MM.1S (cell line): ENCODE measurements at regions not wholly inside any gene's neighbourhood (a gene's known extent, or its start where the extent isn't known, plus 50 kb on each side); places are given as distances from the start of the nearest gene placed in this dataset.

ENCODE experiments used
- DNase-seq: peaks from one replicate; pipeline ENCODE4 v3.0.0-alpha.2; 2015
- H2AFZ ChIP-seq: fragments of 300-600 bp; sonication (generic); 2 replicates; pipeline ENCODE4 v1.6.0; 2016; ENCODE audit warnings: antibody characterized with exemption, low read length
- H3F3A ChIP-seq: fragments of 300-600 bp; sonication (generic); 2 replicates; pipeline ENCODE4 v1.6.1; 2016; ENCODE audit warnings: mild to moderate bottlenecking, antibody characterized with exemption, low read length, moderate library complexity, mixed read lengths; ENCODE audit not compliant: insufficient read depth
- H3K27ac ChIP-seq: fragments of 300-600 bp; sonication (generic); 2 replicates; pipeline ENCODE4 v1.5.1; 2016; ENCODE audit warnings: mild to moderate bottlenecking, low read length
- H3K27me3 ChIP-seq: fragments of 300-600 bp; sonication (generic); replicated peaks from 2 replicates; pipeline ENCODE4 v1.6.0; 2016; ENCODE audit warnings: low read length; ENCODE audit not compliant: insufficient read depth
- H3K36me3 ChIP-seq: fragments of 300-600 bp; sonication (generic); replicated peaks from 2 replicates; pipeline ENCODE4 v1.6.1; 2016; ENCODE audit warnings: mild to moderate bottlenecking, low read length, mixed read lengths; ENCODE audit not compliant: insufficient read depth
- H3K4me1 ChIP-seq: fragments of 300-600 bp; sonication (generic); 2 replicates; pipeline ENCODE4 v1.6.1; 2016; ENCODE audit warnings: low read length, mixed read lengths
- H3K4me2 ChIP-seq: fragments of 300-600 bp; sonication (generic); 2 replicates; pipeline ENCODE4 v1.6.0; 2016; ENCODE audit warnings: low read depth, low read length
- H3K4me3 ChIP-seq: fragments of 300-600 bp; sonication (generic); 2 replicates; pipeline ENCODE4 v1.5.1; 2016; ENCODE audit warnings: low read length, mixed read lengths
- H3K79me2 ChIP-seq: fragments of 300-600 bp; sonication (generic); 2 replicates; pipeline ENCODE4 v1.6.1; 2016; ENCODE audit warnings: mixed run types, low read length, mixed read lengths
- H3K9ac ChIP-seq: fragments of 300-600 bp; sonication (generic); 2 replicates; pipeline ENCODE4 v1.6.1; 2016; ENCODE audit warnings: low read length, mixed read lengths
- H3K9me2 ChIP-seq: fragments of 300-600 bp; sonication (generic); replicated peaks from 2 replicates; pipeline ENCODE4 v1.6.1; 2016; ENCODE audit warnings: mild to moderate bottlenecking, low read length, mixed read lengths; ENCODE audit not compliant: insufficient read depth
- H3K9me3 ChIP-seq: fragments of 300-600 bp; sonication (generic); replicated peaks from 2 replicates; pipeline ENCODE4 v1.6.1; 2016; ENCODE audit warnings: mild to moderate bottlenecking, low read length, mixed read lengths; ENCODE audit not compliant: insufficient read depth
- H4K20me1 ChIP-seq: fragments of 300-600 bp; sonication (generic); 2 replicates; pipeline ENCODE4 v1.6.1; 2016; ENCODE audit warnings: mild to moderate bottlenecking, low read length, moderate library complexity, mixed read lengths; ENCODE audit not compliant: insufficient read depth
- CTCF ChIP-seq: fragments of 300-600 bp; sonication (generic); IDR thresholded peaks from 2 replicates; pipeline ENCODE4 v1.5.1; 2016; ENCODE audit warnings: antibody characterized with exemption, low read length, mixed read lengths
- EZH2 ChIP-seq: fragments of 300-600 bp; sonication (generic); optimal IDR thresholded peaks from 2 replicates; pipeline ENCODE3; 2017; ENCODE audit warnings: low read depth, mild to moderate bottlenecking, antibody characterized with exemption, low read length, mixed read lengths
- EZH2phosphoT487 ChIP-seq: fragments of 300-600 bp; sonication (generic); IDR thresholded peaks from 2 replicates; pipeline ENCODE4 v1.6.1; 2018; ENCODE audit warnings: antibody characterized with exemption, low read length

DNA sequence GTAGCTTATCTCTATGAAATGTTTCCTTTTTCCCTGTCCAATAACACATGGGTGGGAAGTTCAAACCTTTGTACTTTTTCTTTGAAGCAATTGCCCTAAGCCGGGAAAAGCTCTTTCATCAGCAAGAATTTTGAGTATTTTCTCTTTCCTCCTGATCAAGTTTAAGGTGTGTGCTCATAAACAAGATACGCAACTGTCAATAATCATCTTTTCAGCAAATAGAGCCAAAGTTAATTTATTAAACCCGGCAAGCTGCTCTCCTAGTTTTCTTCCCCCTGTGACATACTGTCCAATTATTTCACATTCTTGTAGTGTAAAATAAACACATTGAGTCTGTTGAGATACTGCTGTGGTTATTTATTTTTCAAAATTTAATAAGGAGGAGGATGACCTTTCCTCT is 194.4 kb downstream of the EDN1 start:
- H3F3A ChIP-seq, result peaks cover 7% of the 10 kb centered on the region; the same call in 1 of the 2 replicates
- no peak overlapping the region for H3K4me3 ChIP-seq
- no peak overlapping the region for H2AFZ ChIP-seq
- H3K9me3 ChIP-seq, result no peaks in the 10 kb centered on the region
- no peak overlapping the region for H3K27ac ChIP-seq
- H3K9me2 ChIP-seq, result no peaks in the 10 kb centered on the region
- H3K27me3 ChIP-seq, result no peaks in the 10 kb centered on the region
- no peaks in the 10 kb centered on the region for H3K79me2 ChIP-seq
- no peak overlapping the region for H3K9ac ChIP-seq
- H3K4me2 ChIP-seq, result no peak overlapping the region
- H3K4me1 ChIP-seq, result peaks cover 6% of the 10 kb centered on the region
- no peaks in the 10 kb centered on the region for H4K20me1 ChIP-seq
- no peak for DNase-seq
- TF ChIP-seq EZH2 (no peak), CTCF (no peak), EZH2phosphoT487 (no peak)
- H3K36me3 ChIP-seq, result no peaks in the 10 kb centered on the region

DNA sequence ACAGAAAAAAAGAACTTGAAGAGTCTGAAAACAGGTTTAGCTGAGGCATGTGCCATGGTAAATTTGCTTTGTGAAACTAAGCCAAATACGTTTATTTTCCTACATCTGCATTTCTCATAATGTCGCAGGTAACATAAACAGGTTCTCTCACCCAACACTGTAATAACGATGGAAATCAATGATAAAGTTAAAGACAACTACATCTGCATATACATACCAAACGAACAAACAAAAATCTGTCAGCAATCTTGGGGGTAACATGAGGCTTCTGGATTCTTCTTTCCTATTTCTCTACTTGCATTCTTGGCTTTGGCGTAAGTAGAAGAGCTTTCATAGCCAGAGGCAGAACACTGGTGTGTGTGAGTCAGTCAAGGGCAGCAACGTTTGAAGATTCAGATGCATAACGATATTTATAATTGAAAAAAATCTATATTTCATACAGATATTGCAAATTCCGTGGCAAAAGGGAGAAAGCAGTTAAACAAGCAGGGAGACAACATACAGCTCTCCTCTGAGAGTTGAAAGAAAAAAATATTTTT is 195.1 kb downstream of the EDN1 start:
- no peaks in the 10 kb centered on the region for H3K36me3 ChIP-seq
- H4K20me1 ChIP-seq, result no peaks in the 10 kb centered on the region
- H3K9me3 ChIP-seq, result no peaks in the 10 kb centered on the region
- H3K9me2 ChIP-seq, result no peaks in the 10 kb centered on the region
- H3F3A ChIP-seq, result peaks cover 7% of the 10 kb centered on the region; the same call in 1 of the 2 replicates
- no peak overlapping the region for H3K4me2 ChIP-seq
- no peak overlapping the region for H2AFZ ChIP-seq
- no peak overlapping the region for H3K9ac ChIP-seq
- H3K4me3 ChIP-seq, result no peak overlapping the region
- H3K27me3 ChIP-seq, result no peaks in the 10 kb centered on the region
- DNase-seq, result no peak
- peaks cover 6% of the 10 kb centered on the region for H3K4me1 ChIP-seq
- TF ChIP-seq EZH2 (no peak), EZH2phosphoT487 (no peak), CTCF (no peak)
- H3K27ac ChIP-seq, result no peak overlapping the region
- no peaks in the 10 kb centered on the region for H3K79me2 ChIP-seq

GRCh38 chr6:12485837-12486236 is 195.7 kb downstream of the EDN1 start:
- Histone ChIP-seq H3K79me2 (no peaks in the 10 kb centered on the region), H3K9ac (no peak overlapping the region), H3K4me2 (no peak overlapping the region), H3K36me3 (no peaks in the 10 kb centered on the region), H2AFZ (no peak overlapping the region), H3K27ac (no peak overlapping the region), H3K4me3 (no peak overlapping the region), H3K9me3 (no peaks in the 10 kb centered on the region), H3K4me1 (peaks cover 6% of the 10 kb centered on the region), H4K20me1 (no peaks in the 10 kb centered on the region), H3K9me2 (no peaks in the 10 kb centered on the region), H3K27me3 (no peaks in the 10 kb centered on the region), H3F3A (peaks cover 7% of the 10 kb centered on the region; the same call in 1 of the 2 replicates)
- TF ChIP-seq EZH2, result no peak
- no peak for TF ChIP-seq CTCF
- no peak for TF ChIP-seq EZH2phosphoT487
- DNase-seq, result no peak
